ENCODE measurements at regions not wholly inside any gene's neighbourhood (a gene's known extent, or its start where the extent isn't known, plus 50 kb on each side); places are given as distances from the start of the nearest gene placed in this dataset.
A peak's percentile ranks its signal among the peaks of the same experiment; 100 is the strongest.
"Not testable (repeated sequence)": the region's sequence is repeated elsewhere in the genome, so short reads cannot be mapped to it uniquely, and the experiment has no call there.

DNA sequence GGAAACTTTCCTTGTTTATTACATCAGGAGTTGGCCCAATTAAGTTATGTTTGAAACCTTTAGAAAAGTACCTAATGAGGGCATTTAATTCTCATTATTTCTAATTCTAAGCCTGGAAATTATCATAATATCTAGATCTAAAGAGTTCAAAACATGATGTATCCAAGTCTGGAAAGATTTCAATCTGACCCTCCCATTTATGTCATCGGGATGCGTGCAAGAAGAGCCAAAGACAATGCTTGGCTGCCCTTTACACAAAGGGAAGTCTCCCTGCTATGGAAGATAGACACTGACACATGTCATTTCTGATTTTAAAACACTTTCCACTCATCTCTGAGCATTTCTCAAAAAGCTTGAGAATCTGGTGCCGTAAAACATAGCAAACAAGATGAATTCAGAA is 222.4 kb downstream of the ANTXR2 start:
- H3K4me3 Mint-ChIP-seq = no peak overlapping the region
- ATAC-seq = no peak
- H3K27ac Mint-ChIP-seq = no peak overlapping the region
- no peak for DNase-seq (ENCODE audit: low spot score in 2 of 2)
- H3K9me3 Mint-ChIP-seq = no peaks in the 10 kb centered on the region
- no peaks in the 10 kb centered on the region for H3K36me3 Mint-ChIP-seq
- H3K4me1 Mint-ChIP-seq = no peaks in the 10 kb centered on the region

DNA sequence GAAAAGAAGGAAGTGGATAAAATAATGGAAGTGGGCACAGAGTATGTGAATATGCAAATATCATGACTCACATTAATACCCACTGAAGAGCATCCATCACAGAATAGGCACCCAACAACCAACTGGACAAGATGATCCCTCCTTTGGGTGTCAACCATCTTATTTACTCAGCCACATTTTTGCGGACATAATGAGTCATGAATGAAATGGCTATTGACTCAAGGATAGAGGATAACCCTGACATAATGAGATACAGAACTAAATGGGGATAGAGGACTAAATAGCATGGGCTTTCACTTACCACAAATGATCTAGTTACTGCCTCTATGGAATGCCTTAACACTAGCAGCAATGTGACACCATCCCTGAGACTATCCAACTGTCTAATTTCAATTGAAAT is 224.7 kb downstream of the ANTXR2 start:
- DNase-seq (ENCODE audit: low spot score in 2 of 2) (no peak), ATAC-seq (no peak)
- Mint-ChIP-seq H3K36me3 (no peaks in the 10 kb centered on the region), H3K27ac (no peak overlapping the region), H3K4me1 (no peaks in the 10 kb centered on the region), H3K9me3 (peaks cover 6% of the 10 kb centered on the region), H3K4me3 (no peak overlapping the region)

GRCh38 chr4:79847411-79847810 is 225.6 kb downstream of the ANTXR2 start:
- H3K27ac Mint-ChIP-seq = no peak overlapping the region
- H3K4me1 Mint-ChIP-seq = no peaks in the 10 kb centered on the region

GRCh38 chr4:79842162-79842561 is 230.9 kb downstream of the ANTXR2 start:
- DNase-seq (ENCODE audit: low spot score in 2 of 2) (no peak), ATAC-seq (no peak)
- peaks cover 14% of the 10 kb centered on the region for H3K9me3 Mint-ChIP-seq
- H3K36me3 Mint-ChIP-seq = no peaks in the 10 kb centered on the region
- no peak overlapping the region for H3K27ac Mint-ChIP-seq
- no peak overlapping the region for H3K4me3 Mint-ChIP-seq
- no peaks in the 10 kb centered on the region for H3K4me1 Mint-ChIP-seq

More at GRCh38 chr4:79847411-79847810, 225.6 kb downstream of the ANTXR2 start:
- no peak for DNase-seq (ENCODE audit: low spot score in 2 of 2)
- no peak overlapping the region for H3K4me3 Mint-ChIP-seq
- no peak for ATAC-seq
- no peaks in the 10 kb centered on the region for H3K36me3 Mint-ChIP-seq
- H3K9me3 Mint-ChIP-seq = peaks cover 7% of the 10 kb centered on the region

GRCh38 chr4:79833857-79834256 is 239.2 kb downstream of the ANTXR2 start:
- no peak for DNase-seq (ENCODE audit: low spot score in 2 of 2)
- H3K36me3 Mint-ChIP-seq = no peaks in the 10 kb centered on the region
- H3K4me3 Mint-ChIP-seq = no peak overlapping the region
- H3K9me3 Mint-ChIP-seq = no peaks in the 10 kb centered on the region
- no peak overlapping the region for H3K27ac Mint-ChIP-seq
- ATAC-seq = no peak
- no peaks in the 10 kb centered on the region for H3K4me1 Mint-ChIP-seq

GRCh38 chr4:79831701-79832514 is 241.1 kb downstream of the ANTXR2 start:
- DNase-seq (ENCODE audit: low spot score in 2 of 2) (no peak), ATAC-seq (peak; percentile 93)
- Mint-ChIP-seq H3K4me3 (no peak overlapping the region), H3K27ac (no peak overlapping the region), H3K9me3 (no peaks in the 10 kb centered on the region), H3K4me1 (no peaks in the 10 kb centered on the region), H3K36me3 (no peaks in the 10 kb centered on the region)

DNA sequence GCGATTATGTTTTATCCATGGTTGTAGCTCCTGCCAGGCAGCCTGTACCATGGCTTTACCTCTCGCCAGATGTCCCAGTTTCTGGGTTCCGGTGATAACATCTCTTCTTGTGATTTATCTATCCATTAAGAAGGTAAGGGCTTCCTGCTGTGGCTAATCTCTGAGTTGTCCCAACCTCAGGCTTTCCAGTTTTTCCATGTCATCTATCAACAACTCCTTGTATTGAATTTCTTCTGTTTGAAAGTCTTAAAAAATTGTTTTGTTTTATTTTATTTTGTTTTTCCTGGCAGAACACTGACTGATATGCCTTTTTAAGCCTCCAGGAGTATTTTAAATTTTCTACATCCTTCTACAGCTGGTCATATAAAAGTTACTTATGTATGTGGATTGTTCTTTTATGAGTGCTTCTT is 241.9 kb downstream of the ANTXR2 start:
- no peak overlapping the region for H3K27ac Mint-ChIP-seq
- DNase-seq (ENCODE audit: low spot score in 2 of 2) (no peak), ATAC-seq (no peak)
- no peak overlapping the region for H3K4me3 Mint-ChIP-seq
- no peaks in the 10 kb centered on the region for H3K4me1 Mint-ChIP-seq
- H3K9me3 Mint-ChIP-seq = no peaks in the 10 kb centered on the region
- H3K36me3 Mint-ChIP-seq = no peaks in the 10 kb centered on the region

GRCh38 chr4:79827283-79827682 is 245.7 kb downstream of the ANTXR2 start:
- H3K4me1 Mint-ChIP-seq = no peaks in the 10 kb centered on the region
- H3K27ac Mint-ChIP-seq = no peak overlapping the region
- H3K9me3 Mint-ChIP-seq = peaks cover 2% of the 10 kb centered on the region
- DNase-seq (ENCODE audit: low spot score in 2 of 2) = no peak
- ATAC-seq = no peak
- H3K36me3 Mint-ChIP-seq = no peaks in the 10 kb centered on the region
- no peak overlapping the region for H3K4me3 Mint-ChIP-seq

- no peak overlapping the region for H3K27ac Mint-ChIP-seq
These were observed 249.8 kb downstream of the ANTXR2 start for GRCh38 chr4:79823148-79823763.

DNA sequence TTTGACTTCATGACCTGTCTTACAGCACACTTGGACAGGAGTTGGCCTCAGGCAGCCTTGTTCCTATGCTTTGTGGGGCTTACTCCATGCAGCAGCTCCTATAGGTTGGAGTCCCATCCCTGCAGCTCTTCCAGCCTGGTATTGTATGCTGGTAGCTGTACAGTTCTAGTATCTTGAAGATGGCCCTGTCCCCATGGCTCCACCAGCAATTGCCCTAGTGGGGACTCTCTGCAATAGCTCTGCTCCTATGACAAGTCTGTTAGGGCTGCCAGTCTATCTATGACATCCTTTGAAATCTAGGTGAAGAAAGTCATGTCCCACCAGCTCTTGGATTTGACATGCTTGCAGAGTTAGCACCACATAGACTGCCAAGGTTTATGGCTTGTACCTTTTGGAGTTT is 252.6 kb downstream of the ANTXR2 start:
- Mint-ChIP-seq H3K4me1 (no peaks in the 10 kb centered on the region), H3K4me3 (no peak overlapping the region), H3K9me3 (peaks cover 6% of the 10 kb centered on the region), H3K27ac (no peak overlapping the region), H3K36me3 (no peaks in the 10 kb centered on the region)
- DNase-seq (ENCODE audit: low spot score in 2 of 2) = no peak
- peak; percentile 71 for ATAC-seq

More at GRCh38 chr4:79823148-79823763, 249.8 kb downstream of the ANTXR2 start:
- H3K36me3 Mint-ChIP-seq = no peaks in the 10 kb centered on the region
- no peak overlapping the region for H3K4me3 Mint-ChIP-seq
- no peaks in the 10 kb centered on the region for H3K4me1 Mint-ChIP-seq
- H3K9me3 Mint-ChIP-seq = peaks cover 2% of the 10 kb centered on the region
- ATAC-seq (no peak), DNase-seq (ENCODE audit: low spot score in 2 of 2) (no peak)

DNA sequence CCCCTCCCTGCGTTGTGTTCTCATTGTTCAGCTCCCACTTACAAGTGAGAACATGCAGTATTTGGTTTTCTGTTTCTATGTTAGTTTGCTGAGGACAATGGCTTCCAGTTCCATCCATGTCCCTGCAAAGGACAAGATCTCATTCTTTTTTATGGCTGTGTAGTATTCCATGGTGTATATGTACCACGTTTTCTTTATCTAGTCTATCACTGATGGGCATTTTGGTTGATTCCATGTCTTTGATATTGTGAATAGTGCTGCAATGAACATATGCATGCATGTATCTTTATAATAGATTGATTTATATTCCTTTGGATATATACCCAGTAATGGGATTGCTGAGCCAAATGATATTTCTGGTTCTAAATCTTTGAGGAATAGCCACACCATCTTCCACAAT is 265.1 kb downstream of the ANTXR2 start:
- H3K9me3 Mint-ChIP-seq; H3K4me3 Mint-ChIP-seq; H3K27ac Mint-ChIP-seq; ATAC-seq; H3K4me1 Mint-ChIP-seq; DNase-seq (ENCODE audit: low spot score in 2 of 2); H3K36me3 Mint-ChIP-seq: not testable (repeated sequence)

GRCh38 chr4:79798047-79798446 is 275.0 kb downstream of the ANTXR2 start:
- Mint-ChIP-seq H3K4me1 (no peaks in the 10 kb centered on the region), H3K36me3 (no peaks in the 10 kb centered on the region), H3K4me3 (no peak overlapping the region), H3K27ac (no peak overlapping the region), H3K9me3 (no peaks in the 10 kb centered on the region)
- DNase-seq (ENCODE audit: low spot score in 2 of 2) = no peak
- ATAC-seq = peak; percentile 26

- DNase-seq (ENCODE audit: low spot score in 2 of 2) = no peak
- no peak overlapping the region for H3K27ac Mint-ChIP-seq
- H3K4me1 Mint-ChIP-seq = no peaks in the 10 kb centered on the region
- no peaks in the 10 kb centered on the region for H3K36me3 Mint-ChIP-seq
- no peak overlapping the region for H3K4me3 Mint-ChIP-seq
- no peak for ATAC-seq
- no peaks in the 10 kb centered on the region for H3K9me3 Mint-ChIP-seq
These were observed 276.1 kb downstream of the ANTXR2 start for GRCh38 chr4:79796948-79797347.

- ATAC-seq = no peak
- H3K27ac Mint-ChIP-seq = no peak overlapping the region
- no peak overlapping the region for H3K4me3 Mint-ChIP-seq
- H3K36me3 Mint-ChIP-seq = no peaks in the 10 kb centered on the region
- peaks cover 13% of the 10 kb centered on the region for H3K9me3 Mint-ChIP-seq
- H3K4me1 Mint-ChIP-seq = no peaks in the 10 kb centered on the region
- DNase-seq (ENCODE audit: low spot score in 2 of 2) = no peak
These were observed 284.1 kb downstream of the ANTXR2 start for GRCh38 chr4:79788884-79789283.

GRCh38 chr4:79780129-79780528 is 292.9 kb downstream of the ANTXR2 start:
- ATAC-seq (no peak), DNase-seq (ENCODE audit: low spot score in 2 of 2) (no peak)
- Mint-ChIP-seq H3K4me3 (no peak overlapping the region), H3K9me3 (no peaks in the 10 kb centered on the region), H3K36me3 (no peaks in the 10 kb centered on the region), H3K27ac (no peak overlapping the region), H3K4me1 (no peaks in the 10 kb centered on the region)

- DNase-seq (ENCODE audit: low spot score in 2 of 2) = no peak
- ATAC-seq = no peak
- no peaks in the 10 kb centered on the region for H3K36me3 Mint-ChIP-seq
- no peak overlapping the region for H3K27ac Mint-ChIP-seq
- no peak overlapping the region for H3K4me3 Mint-ChIP-seq
- peaks cover 15% of the 10 kb centered on the region for H3K9me3 Mint-ChIP-seq
- H3K4me1 Mint-ChIP-seq = no peaks in the 10 kb centered on the region
These were observed 300.5 kb downstream of the ANTXR2 start for GRCh38 chr4:79772510-79772909.

Data from stimulated activated effector memory CD8-positive, alpha-beta T cell treated with anti-CD3 and anti-CD28 coated beads, Interleukin-12 subunit alpha, Interleukin-12 subunit beta, amount 100 ng/mL, for 72 hours (primary cell).